ENCODE measurements at regions not wholly inside any gene's neighbourhood (a gene's known extent, or its start where the extent isn't known, plus 50 kb on each side); places are given as distances from the start of the nearest gene placed in this dataset.

- no peaks in the 10 kb centered on the region for H3K27me3 ChIP-seq (ENCODE audit: control insufficient read depth in 1 of 2, insufficient read depth in 2 of 2, low read length in 1 of 2)
- H3K36me3 ChIP-seq (ENCODE audit: control insufficient read depth in 1 of 2, insufficient read depth in 2 of 2, low read length in 1 of 2): no peaks in the 10 kb centered on the region
- no peak overlapping the region for H3K4me3 ChIP-seq (ENCODE audit: low read length in 2 of 2)
- H3K27ac ChIP-seq (ENCODE audit: low read depth in 1 of 2, low read length in 2 of 2): no peak overlapping the region
- DNase-seq: peak in 1 of 2 donors; percentile 54
- no peaks in the 10 kb centered on the region for H3K9me3 ChIP-seq (ENCODE audit: control insufficient read depth, low read length)
- peak; percentile 22 for ATAC-seq (ENCODE audit: low FRiP score)
- no peaks in the 10 kb centered on the region for H3K4me1 ChIP-seq (ENCODE audit: control insufficient read depth in 1 of 2, insufficient read depth in 2 of 2, low read length in 2 of 2)
- intact Hi-C loops (cut with DNase I): no loop called here
- 75% methylated on average over 6 of the region's 7 CpGs; no CpG with 5 or more reads in 1 of the 2 donors for WGBS, 2 donors
Measured at GRCh38 chr17:15886804-15887203, 58.1 kb upstream of the ADORA2B start.

- H3K4me3 ChIP-seq (ENCODE audit: low read length in 2 of 2): no peak overlapping the region
- H3K27me3 ChIP-seq (ENCODE audit: control insufficient read depth in 1 of 2, insufficient read depth in 2 of 2, low read length in 1 of 2): no peaks in the 10 kb centered on the region
- H3K9me3 ChIP-seq (ENCODE audit: control insufficient read depth, low read length): no peaks in the 10 kb centered on the region
- no peaks in the 10 kb centered on the region for H3K4me1 ChIP-seq (ENCODE audit: control insufficient read depth in 1 of 2, insufficient read depth in 2 of 2, low read length in 2 of 2)
- WGBS, 2 donors: 95% methylated on average over 2 of the region's 2 CpGs; no CpG with 5 or more reads in 1 of the 2 donors
- ATAC-seq (ENCODE audit: low FRiP score): no peak
- DNase-seq: no peak
- H3K36me3 ChIP-seq (ENCODE audit: control insufficient read depth in 1 of 2, insufficient read depth in 2 of 2, low read length in 1 of 2): no peaks in the 10 kb centered on the region
- no peak overlapping the region for H3K27ac ChIP-seq (ENCODE audit: low read depth in 1 of 2, low read length in 2 of 2)
- intact Hi-C loops (cut with DNase I): no loop called here
Measured at GRCh38 chr17:15888436-15888835, 56.5 kb upstream of the ADORA2B start.

- intact Hi-C loops (cut with DNase I): no loop called here
- Histone ChIP-seq H3K27ac (ENCODE audit: low read depth in 1 of 2, low read length in 2 of 2) (no peak overlapping the region), H3K4me3 (ENCODE audit: low read length in 2 of 2) (no peak overlapping the region), H3K4me1 (ENCODE audit: control insufficient read depth in 1 of 2, insufficient read depth in 2 of 2, low read length in 2 of 2) (no peaks in the 10 kb centered on the region), H3K36me3 (ENCODE audit: control insufficient read depth in 1 of 2, insufficient read depth in 2 of 2, low read length in 1 of 2) (no peaks in the 10 kb centered on the region), H3K9me3 (ENCODE audit: control insufficient read depth, low read length) (no peaks in the 10 kb centered on the region), H3K27me3 (ENCODE audit: control insufficient read depth in 1 of 2, insufficient read depth in 2 of 2, low read length in 1 of 2) (no peaks in the 10 kb centered on the region)
- no peak for ATAC-seq (ENCODE audit: low FRiP score)
- no peak for DNase-seq
- 90 to 92% methylated on average over 3 of the region's 3 CpGs for WGBS, 2 donors
Measured at GRCh38 chr17:15890279-15890892, 54.5 kb upstream of the ADORA2B start.

DNA sequence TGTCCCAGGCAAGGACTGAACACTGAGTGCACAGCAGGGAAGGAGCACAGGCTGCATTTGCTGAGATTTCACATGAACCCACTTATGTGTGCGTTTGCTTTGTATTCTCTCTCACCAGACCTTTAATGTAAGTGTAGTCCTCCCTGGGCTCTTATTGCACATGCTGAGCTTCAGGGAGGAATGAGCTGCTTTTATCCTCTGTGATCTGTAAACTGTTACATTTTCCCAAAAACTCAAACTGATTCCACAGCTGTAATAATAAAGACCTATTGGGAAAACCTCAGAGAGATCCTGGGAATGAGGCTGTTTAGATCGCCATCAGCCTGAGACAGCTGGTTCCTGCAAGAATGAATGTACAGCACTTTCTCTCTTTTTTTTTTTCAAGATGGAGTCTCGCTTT lies 53.6 kb upstream of the ADORA2B start:
- no peak for ATAC-seq (ENCODE audit: low FRiP score)
- intact Hi-C loops (cut with DNase I): no loop called here

GRCh38 chr17:15892244-15892643 lies 52.7 kb upstream of the ADORA2B start:
- Histone ChIP-seq H3K27me3 (ENCODE audit: control insufficient read depth in 1 of 2, insufficient read depth in 2 of 2, low read length in 1 of 2) (peaks cover 0 to 1% of the 10 kb centered on the region in 2 donors), H3K36me3 (ENCODE audit: control insufficient read depth in 1 of 2, insufficient read depth in 2 of 2, low read length in 1 of 2) (no peaks in the 10 kb centered on the region), H3K9me3 (ENCODE audit: control insufficient read depth, low read length) (no peaks in the 10 kb centered on the region), H3K4me3 (ENCODE audit: low read length in 2 of 2) (no peak overlapping the region), H3K4me1 (ENCODE audit: control insufficient read depth in 1 of 2, insufficient read depth in 2 of 2, low read length in 2 of 2) (no peaks in the 10 kb centered on the region), H3K27ac (ENCODE audit: low read depth in 1 of 2, low read length in 2 of 2) (no peak overlapping the region)
- DNase-seq (no peak), ATAC-seq (ENCODE audit: low FRiP score) (no peak)
- intact Hi-C loops (cut with DNase I): no loop called here
- WGBS, 2 donors: 88 to 90% methylated on average over 10 of the region's 10 CpGs

More for the DNA sequence above, 53.6 kb upstream of the ADORA2B start:
- Histone ChIP-seq H3K4me1 (ENCODE audit: control insufficient read depth in 1 of 2, insufficient read depth in 2 of 2, low read length in 2 of 2) (no peaks in the 10 kb centered on the region), H3K27ac (ENCODE audit: low read depth in 1 of 2, low read length in 2 of 2) (no peak overlapping the region), H3K27me3 (ENCODE audit: control insufficient read depth in 1 of 2, insufficient read depth in 2 of 2, low read length in 1 of 2) (no peaks in the 10 kb centered on the region), H3K9me3 (ENCODE audit: control insufficient read depth, low read length) (no peaks in the 10 kb centered on the region), H3K36me3 (ENCODE audit: control insufficient read depth in 1 of 2, insufficient read depth in 2 of 2, low read length in 1 of 2) (no peaks in the 10 kb centered on the region), H3K4me3 (ENCODE audit: low read length in 2 of 2) (no peak overlapping the region)
- WGBS, 2 donors: 62 to 81% methylated on average over 3 of the region's 3 CpGs
- no peak for DNase-seq

- Histone ChIP-seq H3K27ac (ENCODE audit: low read depth in 1 of 2, low read length in 2 of 2) (no peak overlapping the region), H3K27me3 (ENCODE audit: control insufficient read depth in 1 of 2, insufficient read depth in 2 of 2, low read length in 1 of 2) (peaks cover 0 to 1% of the 10 kb centered on the region in 2 donors), H3K4me1 (ENCODE audit: control insufficient read depth in 1 of 2, insufficient read depth in 2 of 2, low read length in 2 of 2) (no peaks in the 10 kb centered on the region), H3K36me3 (ENCODE audit: control insufficient read depth in 1 of 2, insufficient read depth in 2 of 2, low read length in 1 of 2) (no peaks in the 10 kb centered on the region), H3K4me3 (ENCODE audit: low read length in 2 of 2) (no peak overlapping the region), H3K9me3 (ENCODE audit: control insufficient read depth, low read length) (no peaks in the 10 kb centered on the region)
- no peak for DNase-seq
- ATAC-seq (ENCODE audit: low FRiP score): no peak
- 44 to 51% methylated on average over 9 of the region's 9 CpGs for WGBS, 2 donors
- intact Hi-C loops (cut with DNase I): no loop called here
Measured at GRCh38 chr17:15892731-15893657, 51.9 kb upstream of the ADORA2B start.

DNA sequence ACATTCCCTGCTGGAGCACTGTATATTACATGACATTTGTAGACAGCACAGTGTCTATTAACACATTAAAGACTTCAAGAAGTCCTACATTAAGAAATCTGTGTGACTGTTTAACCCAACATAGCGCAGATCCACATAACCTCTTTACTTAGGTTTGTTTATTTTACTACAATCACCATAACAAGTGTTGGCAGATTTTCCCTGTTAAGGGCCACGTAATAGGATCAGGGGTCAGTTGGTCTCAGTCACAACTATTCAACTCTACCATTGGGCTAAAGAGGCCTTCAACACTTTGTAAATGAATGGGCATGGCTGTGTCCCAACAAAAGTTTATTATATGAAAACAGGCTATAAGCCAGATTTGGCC lies 51.3 kb upstream of the ADORA2B start:
- intact Hi-C loops (cut with DNase I): no loop called here
- Histone ChIP-seq H3K27ac (ENCODE audit: low read depth in 1 of 2, low read length in 2 of 2) (no peak overlapping the region), H3K9me3 (ENCODE audit: control insufficient read depth, low read length) (no peaks in the 10 kb centered on the region), H3K36me3 (ENCODE audit: control insufficient read depth in 1 of 2, insufficient read depth in 2 of 2, low read length in 1 of 2) (no peaks in the 10 kb centered on the region), H3K4me3 (ENCODE audit: low read length in 2 of 2) (no peak overlapping the region), H3K4me1 (ENCODE audit: control insufficient read depth in 1 of 2, insufficient read depth in 2 of 2, low read length in 2 of 2) (no peaks in the 10 kb centered on the region), H3K27me3 (ENCODE audit: control insufficient read depth in 1 of 2, insufficient read depth in 2 of 2, low read length in 1 of 2) (peaks cover 0 to 1% of the 10 kb centered on the region in 2 donors)
- ATAC-seq (ENCODE audit: low FRiP score) (no peak), DNase-seq (no peak)
- 76 to 88% methylated on average over 2 of the region's 2 CpGs for WGBS, 2 donors

DNA sequence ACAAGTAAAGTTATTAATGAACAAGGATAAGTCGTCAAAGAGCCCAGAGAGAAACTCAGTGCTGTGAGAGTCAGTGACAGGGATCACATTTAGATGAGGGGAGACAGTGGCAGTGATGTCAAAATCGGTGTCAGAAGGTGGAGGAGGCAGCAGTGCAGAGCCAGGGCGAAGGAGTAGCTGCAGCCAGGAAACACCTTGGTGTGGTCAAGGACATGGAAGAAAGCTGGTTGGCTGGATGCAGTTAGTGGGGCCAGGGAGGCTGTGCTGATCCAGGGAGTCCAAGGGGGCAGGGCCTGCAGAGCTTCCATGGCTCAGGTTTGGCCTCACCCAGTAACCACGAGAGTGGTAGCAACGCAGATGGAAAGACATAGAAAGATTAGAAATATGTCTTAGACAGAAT lies 50.7 kb upstream of the ADORA2B start:
- H3K27ac ChIP-seq (ENCODE audit: low read depth in 1 of 2, low read length in 2 of 2): no peak overlapping the region
- no peak for ATAC-seq (ENCODE audit: low FRiP score)
- intact Hi-C loops (cut with DNase I): no loop called here
- no peaks in the 10 kb centered on the region for H3K9me3 ChIP-seq (ENCODE audit: control insufficient read depth, low read length)
- no peaks in the 10 kb centered on the region for H3K36me3 ChIP-seq (ENCODE audit: control insufficient read depth in 1 of 2, insufficient read depth in 2 of 2, low read length in 1 of 2)
- 88 to 91% methylated on average over 5 of the region's 5 CpGs for WGBS, 2 donors
- no peaks in the 10 kb centered on the region for H3K4me1 ChIP-seq (ENCODE audit: control insufficient read depth in 1 of 2, insufficient read depth in 2 of 2, low read length in 2 of 2)
- H3K4me3 ChIP-seq (ENCODE audit: low read length in 2 of 2): no peak overlapping the region
- no peak for DNase-seq
- H3K27me3 ChIP-seq (ENCODE audit: control insufficient read depth in 1 of 2, insufficient read depth in 2 of 2, low read length in 1 of 2): peaks cover 0 to 1% of the 10 kb centered on the region in 2 donors

Data from aorta (tissue), 5 donors.